GM12892 (cell line): ENCODE measurements at regions not wholly inside any gene's neighbourhood (a gene's known extent, or its start where the extent isn't known, plus 50 kb on each side); places are given as distances from the start of the nearest gene placed in this dataset.

ENCODE experiments used
- POLR2A ChIP-seq: IDR thresholded peaks from 2 replicates; pipeline ENCODE4 v1.6.1; 2011; ENCODE audit warnings: low read depth, low read length, control low read depth
- POLR2AphosphoS5 ChIP-seq: IDR thresholded peaks from 2 replicates; pipeline ENCODE4 v1.6.1; 2011; ENCODE audit warnings: low read depth, low read length, control low read depth

DNA sequence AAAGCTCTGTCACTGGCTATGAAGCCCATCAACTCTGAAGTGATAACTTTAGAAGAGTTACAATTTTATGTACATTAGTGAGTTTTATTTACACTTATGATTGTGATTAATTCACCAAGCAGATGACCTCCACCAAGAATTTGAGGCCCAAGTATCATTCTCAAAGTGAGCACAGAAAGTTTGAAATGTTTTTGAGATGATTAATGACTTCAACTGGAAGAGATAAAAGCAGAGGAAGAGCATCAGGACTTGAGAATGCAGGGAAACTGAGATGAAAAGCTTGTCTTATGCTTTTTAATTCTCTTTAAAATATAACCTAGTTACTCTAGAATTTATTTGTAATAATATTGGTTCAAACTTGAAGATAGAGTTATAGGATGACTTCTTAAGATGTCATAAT lies 112.8 kb upstream of the H2AZ1 start:
- TF ChIP-seq POLR2AphosphoS5 (no peak), POLR2A (no peak)
